ENCODE measurements at regions not wholly inside any gene's neighbourhood (a gene's known extent, or its start where the extent isn't known, plus 50 kb on each side); places are given as distances from the start of the nearest gene placed in this dataset.
"Not testable (repeated sequence)": the region's sequence is repeated elsewhere in the genome, so short reads cannot be mapped to it uniquely, and the experiment has no call there.

DNA sequence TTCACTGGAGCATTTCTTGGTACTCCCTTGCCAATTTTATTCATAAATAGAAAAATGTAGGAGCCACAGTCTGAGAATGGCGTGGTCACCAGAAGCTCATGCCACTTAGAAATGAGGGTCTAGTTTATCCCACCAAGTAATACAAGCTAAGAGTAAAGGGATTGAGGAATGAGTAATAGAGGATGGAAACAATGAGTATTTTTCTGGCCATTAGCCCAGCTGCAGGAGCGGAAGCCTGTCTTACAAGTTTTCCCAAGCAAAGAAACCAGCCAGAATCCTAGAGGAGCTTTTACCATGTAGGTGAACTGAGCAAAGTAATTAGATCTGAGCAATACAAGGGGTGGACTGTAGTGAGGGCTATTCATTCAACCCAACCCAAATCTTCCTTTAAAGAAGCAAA, 160.7 kb upstream of the NPY2R start:
- no peak overlapping the region for H3K27ac ChIP-seq
- WGBS, 3 donors, result 85 to 92% (median 87%) methylated on average over 2 of the region's 2 CpGs
- DNase-seq, result no peak
- H3K9me3 ChIP-seq, result peaks cover 0 to 6% of the 10 kb centered on the region in 2 donors
- TF ChIP-seq POLR2A (IDR thresholded peaks at IDR 0.05) (no peak), EP300 (IDR thresholded peaks at IDR 0.05) (no peak), CTCF (IDR thresholded peaks at IDR 0.05) (no peak)
- intact Hi-C loops (cut with DNase I), result no loop called here
- no peaks in the 10 kb centered on the region for H3K36me3 ChIP-seq
- no peaks in the 10 kb centered on the region for H3K27me3 ChIP-seq
- no peaks in the 10 kb centered on the region for H3K4me1 ChIP-seq (ENCODE audit: insufficient read depth)
- no peak overlapping the region for H3K4me3 ChIP-seq

GRCh38 chr4:155054042-155054441, 154.4 kb upstream of the NPY2R start:
- H3K36me3 ChIP-seq; intact Hi-C loops (cut with DNase I); H3K4me1 ChIP-seq (ENCODE audit: insufficient read depth); H3K9me3 ChIP-seq; H3K27me3 ChIP-seq; DNase-seq; H3K27ac ChIP-seq; H3K4me3 ChIP-seq: not testable (repeated sequence)
- WGBS, 3 donors, result 78 to 82% (median 81%) methylated on average over 1 of the region's 1 CpG

- Histone ChIP-seq H3K4me1 (ENCODE audit: insufficient read depth) (no peaks in the 10 kb centered on the region), H3K36me3 (no peaks in the 10 kb centered on the region), H3K27ac (no peak overlapping the region), H3K9me3 (no peaks in the 10 kb centered on the region), H3K4me3 (no peak overlapping the region), H3K27me3 (no peaks in the 10 kb centered on the region)
- TF ChIP-seq CTCF (IDR thresholded peaks at IDR 0.05), result no peak
- TF ChIP-seq EP300 (IDR thresholded peaks at IDR 0.05), result no peak
- TF ChIP-seq POLR2A (IDR thresholded peaks at IDR 0.05), result no peak
- 31 to 48% (median 35%) methylated on average over 2 of the region's 2 CpGs for WGBS, 3 donors
- intact Hi-C loops (cut with DNase I), result no loop called here
- DNase-seq, result no peak
These were observed 148.0 kb upstream of the NPY2R start for GRCh38 chr4:155060419-155060818.

DNA sequence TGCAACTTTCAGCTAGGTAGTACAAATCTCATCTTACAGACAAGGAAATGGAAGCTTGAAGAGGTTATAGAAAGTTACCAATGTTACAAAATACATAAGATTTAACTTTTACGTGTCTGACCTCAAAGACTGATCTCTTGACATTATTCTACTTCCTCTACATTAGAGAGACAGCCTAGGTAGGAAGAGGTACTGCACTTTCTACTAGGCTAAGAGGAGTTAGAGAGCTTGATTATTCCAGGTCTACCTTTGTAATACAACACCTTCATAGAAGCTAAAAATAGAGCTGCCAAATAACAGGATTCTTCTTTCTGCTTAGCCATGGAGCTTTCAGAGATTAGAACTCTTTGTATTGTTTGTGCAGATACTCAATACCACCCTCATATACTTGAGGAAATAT, 147.6 kb upstream of the NPY2R start:
- Histone ChIP-seq H3K27me3 (no peaks in the 10 kb centered on the region), H3K4me1 (ENCODE audit: insufficient read depth) (no peaks in the 10 kb centered on the region), H3K4me3 (no peak overlapping the region), H3K27ac (no peak overlapping the region), H3K9me3 (no peaks in the 10 kb centered on the region), H3K36me3 (no peaks in the 10 kb centered on the region)
- DNase-seq, result no peak
- 87 to 90% (median 90%) methylated on average over 1 of the region's 1 CpG for WGBS, 3 donors
- no peak for TF ChIP-seq EP300 (IDR thresholded peaks at IDR 0.05)
- no peak for TF ChIP-seq POLR2A (IDR thresholded peaks at IDR 0.05)
- TF ChIP-seq CTCF (IDR thresholded peaks at IDR 0.05), result no peak
- intact Hi-C loops (cut with DNase I), result no loop called here

- Histone ChIP-seq H3K9me3 (no peaks in the 10 kb centered on the region), H3K4me3 (no peak overlapping the region), H3K27ac (no peak overlapping the region), H3K27me3 (no peaks in the 10 kb centered on the region), H3K36me3 (no peaks in the 10 kb centered on the region), H3K4me1 (ENCODE audit: insufficient read depth) (no peaks in the 10 kb centered on the region)
- TF ChIP-seq EP300 (IDR thresholded peaks at IDR 0.05) (no peak), POLR2A (IDR thresholded peaks at IDR 0.05) (no peak), CTCF (IDR thresholded peaks at IDR 0.05) (no peak)
- intact Hi-C loops (cut with DNase I), result no loop called here
- DNase-seq, result no peak
These were observed 145.5 kb upstream of the NPY2R start for GRCh38 chr4:155062948-155063347.

- H3K27me3 ChIP-seq; H3K36me3 ChIP-seq; H3K9me3 ChIP-seq; H3K27ac ChIP-seq; H3K4me3 ChIP-seq; H3K4me1 ChIP-seq (ENCODE audit: insufficient read depth); intact Hi-C loops (cut with DNase I); DNase-seq: not testable (repeated sequence)
- WGBS, 3 donors, result 95 to 96% (median 95%) methylated on average over 7 of the region's 7 CpGs
These were observed 143.5 kb upstream of the NPY2R start for GRCh38 chr4:155064934-155065333.

Data from ovary (tissue), 7 donors.